GM23338 (cell line): ENCODE measurements at regions not wholly inside any gene's neighbourhood (a gene's known extent, or its start where the extent isn't known, plus 50 kb on each side); places are given as distances from the start of the nearest gene placed in this dataset.

Experiments
- ATAC-seq: fragments of 200-7000 bp; cut with Tn5 transposase; 3 replicates; pipeline ENCODE4 v1.9.1; 2020
- DNase-seq: peaks from one replicate; pipeline ENCODE4 v3.0.0-alpha.2; 2015; ENCODE audit warnings: low spot score
- H2AFZ ChIP-seq: fragments of 200-600 bp; sonication (generic); 2 replicates; pipeline ENCODE4 v1.8.0; 2016; ENCODE audit warnings: antibody characterized with exemption, mild to moderate bottlenecking, moderate library complexity
- H3F3A ChIP-seq: fragments of 200-600 bp; sonication (generic); replicated peaks from 2 replicates; pipeline ENCODE4 v1.8.0; 2017; ENCODE audit warnings: antibody characterized with exemption, mixed run types, low read depth
- H3K27ac ChIP-seq: fragments of 200-600 bp; sonication (generic); 2 replicates; pipeline ENCODE4 v1.6.1; 2016; ENCODE audit warnings: low read depth
- H3K27me3 ChIP-seq: fragments of 200-600 bp; sonication (generic); 2 replicates; pipeline ENCODE4 v1.8.0; 2016; ENCODE audit warnings: mild to moderate bottlenecking, mixed run types, moderate library complexity; ENCODE audit not compliant: insufficient read depth
- H3K36me3 ChIP-seq: fragments of 200-600 bp; sonication (generic); 2 replicates; pipeline ENCODE4 v1.8.0; 2016; ENCODE audit warnings: mild to moderate bottlenecking; ENCODE audit not compliant: insufficient read depth
- H3K4me1 ChIP-seq: fragments of 200-600 bp; sonication (generic); 2 replicates; pipeline ENCODE4 v1.8.0; 2016; ENCODE audit warnings: mild to moderate bottlenecking, moderate library complexity; ENCODE audit not compliant: insufficient read depth
- H3K4me2 ChIP-seq: fragments of 200-600 bp; sonication (generic); 2 replicates; pipeline ENCODE4 v1.7.1; 2017; ENCODE audit warnings: mixed run types
- H3K4me3 ChIP-seq: fragments of 200-600 bp; sonication (generic); 2 replicates; pipeline ENCODE4 v1.6.1; 2016; ENCODE audit warnings: mixed run types
- H3K79me2 ChIP-seq: fragments of 200-600 bp; sonication (generic); replicated peaks from 2 replicates; pipeline ENCODE4 v1.8.0; 2017; ENCODE audit warnings: mild to moderate bottlenecking; ENCODE audit not compliant: insufficient read depth
- H3K9me2 ChIP-seq: fragments of 200-600 bp; sonication (generic); 2 replicates; pipeline ENCODE4 v1.8.0; 2017; ENCODE audit not compliant: insufficient read depth
- H4K20me1 ChIP-seq: fragments of 200-600 bp; sonication (generic); replicated peaks from 2 replicates; pipeline ENCODE4 v1.8.0; 2017; ENCODE audit warnings: mild to moderate bottlenecking; ENCODE audit not compliant: insufficient read depth
- H3K27ac Mint-ChIP-seq: 2 replicates; pipeline ENCODE4 v1.8.0; 2020; ENCODE audit warnings: inconsistent platforms, mild to moderate bottlenecking, moderate library complexity, mixed read lengths
- H3K27me3 Mint-ChIP-seq: 3 replicates; pipeline ENCODE4 v1.8.0; 2022; ENCODE audit warnings: low read depth, mild to moderate bottlenecking, moderate library complexity, mixed read lengths, inconsistent platforms; ENCODE audit not compliant: insufficient read depth, poor library complexity
- H3K36me3 Mint-ChIP-seq: 3 replicates; pipeline ENCODE4 v1.8.0; 2021; ENCODE audit warnings: low read depth, mild to moderate bottlenecking, inconsistent platforms, moderate library complexity, mixed read lengths
- H3K4me1 Mint-ChIP-seq: 3 replicates; pipeline ENCODE4 v1.8.0; 2020; ENCODE audit warnings: mild to moderate bottlenecking, inconsistent platforms, mixed read lengths
- H3K4me3 Mint-ChIP-seq: 3 replicates; pipeline ENCODE4 v1.8.0; 2021; ENCODE audit warnings: moderate library complexity, mild to moderate bottlenecking, inconsistent platforms, mixed read lengths
- H3K9me3 Mint-ChIP-seq: 3 replicates; pipeline ENCODE4 v1.8.0; 2020; ENCODE audit warnings: moderate library complexity, mild to moderate bottlenecking, inconsistent platforms, mixed read lengths
- CTCF ChIP-seq, 2 experiments: fragments of 200-600 bp in 1 of 2; sonication (generic) in 1 of 2; conservative IDR thresholded peaks; 2 replicates each; pipeline versions ENCODE4 v1.5.1 to v1.6.1; 2016 to 2017; ENCODE audit warnings: antibody characterized with exemption in 2 of 2, low read depth in 2 of 2, mild to moderate bottlenecking in 2 of 2, moderate library complexity in 1 of 2
- EZH2 ChIP-seq: fragments of 200-600 bp; sonication (generic); IDR thresholded peaks from one replicate; pipeline ENCODE4 v1.8.0; 2017; ENCODE audit warnings: antibody characterized with exemption, mild to moderate bottlenecking, low read depth; ENCODE audit not compliant: unreplicated experiment
- NANOG ChIP-seq: IDR thresholded peaks from 2 replicates; pipeline ENCODE4 v1.6.1; 2016; ENCODE audit warnings: antibody characterized with exemption, borderline replicate concordance
- ZNF462 ChIP-seq: fragments of 250-450 bp; sonication (Bioruptor Pico); IDR thresholded peaks from 2 replicates; pipeline ENCODE4 v1.5.0; 2020; ENCODE audit warnings: mild to moderate bottlenecking, moderate library complexity

GRCh38 chr14:34213332-34213731, 248.7 kb downstream of the SPTSSA start:
- Histone ChIP-seq H2AFZ (no peak overlapping the region), H3K4me2 (no peak overlapping the region), H3F3A (no peaks in the 10 kb centered on the region), H3K9me2 (peaks cover 5% of the 10 kb centered on the region; the same call in 1 of the 2 replicates), H3K4me1 (no peaks in the 10 kb centered on the region), H3K4me3 (no peak overlapping the region), H4K20me1 (no peaks in the 10 kb centered on the region), H3K79me2 (no peaks in the 10 kb centered on the region), H3K27ac (no peak overlapping the region), H3K36me3 (no peaks in the 10 kb centered on the region), H3K27me3 (no peaks in the 10 kb centered on the region)
- Mint-ChIP-seq H3K4me3 (no peak overlapping the region), H3K4me1 (no peaks in the 10 kb centered on the region), H3K27me3 (no peaks in the 10 kb centered on the region), H3K27ac (no peak overlapping the region), H3K36me3 (no peaks in the 10 kb centered on the region), H3K9me3 (no peaks in the 10 kb centered on the region)
- DNase-seq (no peak), ATAC-seq (no peak)
- TF ChIP-seq EZH2 (no peak), NANOG (no peak), ZNF462 (CRISPR knock-in tag) (no peak), CTCF (conservative IDR thresholded peaks at IDR 0.05; ENCODE audit: low read depth in 2 of 2) (no peak)
